ENCODE measurements at regions not wholly inside any gene's neighbourhood (a gene's known extent, or its start where the extent isn't known, plus 50 kb on each side); places are given as distances from the start of the nearest gene placed in this dataset.
"Not testable (repeated sequence)": the region's sequence is repeated elsewhere in the genome, so short reads cannot be mapped to it uniquely, and the experiment has no call there.

GRCh38 chr10:6921026-6921425 is 340.9 kb upstream of the PRKCQ start:
- DNase-seq (ENCODE audit: low spot score): not testable (repeated sequence)

GRCh38 chr10:6920072-6921019 is 340.3 kb upstream of the PRKCQ start:
- DNase-seq (ENCODE audit: low spot score): peak; percentile 79

- no peak for DNase-seq (ENCODE audit: low spot score)
Observed at GRCh38 chr10:6919077-6919476, 339.0 kb upstream of the PRKCQ start.

- DNase-seq (ENCODE audit: low spot score): peak; percentile 75
Observed at GRCh38 chr10:6918305-6918704, 338.2 kb upstream of the PRKCQ start.

- no peak for DNase-seq (ENCODE audit: low spot score)
Observed at GRCh38 chr10:6917125-6917524, 337.0 kb upstream of the PRKCQ start.

- no peak for DNase-seq (ENCODE audit: low spot score)
Observed at GRCh38 chr10:6916601-6917000, 336.5 kb upstream of the PRKCQ start.

- no peak for DNase-seq (ENCODE audit: low spot score)
Observed at GRCh38 chr10:6915307-6915706, 335.2 kb upstream of the PRKCQ start.

- DNase-seq (ENCODE audit: low spot score): no peak
Observed at GRCh38 chr10:6912929-6913328, 332.9 kb upstream of the PRKCQ start.

GRCh38 chr10:6912424-6912823 is 332.3 kb upstream of the PRKCQ start:
- DNase-seq (ENCODE audit: low spot score): peak; percentile 16

- DNase-seq (ENCODE audit: low spot score): no peak
Observed at GRCh38 chr10:6912021-6912420, 331.9 kb upstream of the PRKCQ start.

GRCh38 chr10:6909905-6910560 is 330.0 kb upstream of the PRKCQ start:
- DNase-seq (ENCODE audit: low spot score): no peak

- no peak for DNase-seq (ENCODE audit: low spot score)
Observed at GRCh38 chr10:6907877-6908530, 327.9 kb upstream of the PRKCQ start.

- DNase-seq (ENCODE audit: low spot score): no peak
Observed at GRCh38 chr10:6894405-6894804, 314.3 kb upstream of the PRKCQ start.

GRCh38 chr10:6892864-6893263 is 312.8 kb upstream of the PRKCQ start:
- DNase-seq (ENCODE audit: low spot score): no peak

- DNase-seq (ENCODE audit: low spot score): no peak
Observed at GRCh38 chr10:6891924-6892323, 311.8 kb upstream of the PRKCQ start.

- DNase-seq (ENCODE audit: low spot score): no peak
Observed at GRCh38 chr10:6889718-6890117, 309.6 kb upstream of the PRKCQ start.

GRCh38 chr10:6888434-6888833 is 308.4 kb upstream of the PRKCQ start:
- DNase-seq (ENCODE audit: low spot score): no peak

- DNase-seq (ENCODE audit: low spot score): no peak
Observed at GRCh38 chr10:6885284-6885683, 305.2 kb upstream of the PRKCQ start.

- DNase-seq (ENCODE audit: low spot score): no peak
Observed at GRCh38 chr10:6881987-6882386, 301.9 kb upstream of the PRKCQ start.

GRCh38 chr10:6877722-6878392 is 297.8 kb upstream of the PRKCQ start:
- no peak for DNase-seq (ENCODE audit: low spot score)

- DNase-seq (ENCODE audit: low spot score): no peak
Observed at GRCh38 chr10:6877336-6877721, 297.3 kb upstream of the PRKCQ start.

GRCh38 chr10:6875269-6875865 is 295.3 kb upstream of the PRKCQ start:
- no peak for DNase-seq (ENCODE audit: low spot score)
